Endothelial cell (in vitro differentiated cells): ENCODE measurements at regions not wholly inside any gene's neighbourhood (a gene's known extent, or its start where the extent isn't known, plus 50 kb on each side); places are given as distances from the start of the nearest gene placed in this dataset.

ENCODE experiments used
- DNase-seq: peaks from one replicate; pipeline ENCODE4 v3.0.0; 2021; ENCODE audit warnings: low spot score
- H3K27ac Mint-ChIP-seq: one replicate; pipeline ENCODE4 v1.8.0; 2021; ENCODE audit warnings: mixed read lengths, inconsistent platforms; ENCODE audit not compliant: unreplicated experiment
- H3K27me3 Mint-ChIP-seq: one replicate; pipeline ENCODE4 v1.8.0; 2021; ENCODE audit warnings: mild to moderate bottlenecking, moderate library complexity, mixed read lengths, inconsistent platforms; ENCODE audit not compliant: unreplicated experiment
- H3K36me3 Mint-ChIP-seq: one replicate; pipeline ENCODE4 v1.8.0; 2021; ENCODE audit warnings: mild to moderate bottlenecking, low read depth, mixed read lengths, inconsistent platforms; ENCODE audit not compliant: unreplicated experiment
- H3K4me1 Mint-ChIP-seq: one replicate; pipeline ENCODE4 v1.8.0; 2021; ENCODE audit warnings: mild to moderate bottlenecking, mixed read lengths, inconsistent platforms; ENCODE audit not compliant: unreplicated experiment
- H3K4me3 Mint-ChIP-seq: one replicate; pipeline ENCODE4 v1.8.0; 2021; ENCODE audit warnings: mild to moderate bottlenecking, mixed read lengths, inconsistent platforms; ENCODE audit not compliant: unreplicated experiment
- H3K9me3 Mint-ChIP-seq: one replicate; pipeline ENCODE4 v1.8.0; 2021; ENCODE audit warnings: mixed read lengths, inconsistent platforms; ENCODE audit not compliant: unreplicated experiment
- CTCF ChIP-seq: fragments of 200-600 bp; sonication (generic); IDR thresholded peaks from one replicate; pipeline ENCODE4 v1.5.0; 2021; ENCODE audit warnings: antibody characterized with exemption; ENCODE audit not compliant: unreplicated experiment

- Mint-ChIP-seq H3K36me3 (no peaks in the 10 kb centered on the region), H3K4me3 (no peak overlapping the region), H3K27ac (no peak overlapping the region), H3K4me1 (no peaks in the 10 kb centered on the region), H3K9me3 (no peaks in the 10 kb centered on the region), H3K27me3 (no peaks in the 10 kb centered on the region)
- no peak for TF ChIP-seq CTCF
- no peak for DNase-seq
Observed at GRCh38 chr18:59954241-59954640, 54.4 kb downstream of the PMAIP1 start.
